Frontal cortex (tissue), 3 donors: ENCODE measurements at regions not wholly inside any gene's neighbourhood (a gene's known extent, or its start where the extent isn't known, plus 50 kb on each side); places are given as distances from the start of the nearest gene placed in this dataset.
"Not testable (repeated sequence)": the region's sequence is repeated elsewhere in the genome, so short reads cannot be mapped to it uniquely, and the experiment has no call there.

Source experiments
- DNase-seq, 2 donors: peaks; one replicate each; pipeline ENCODE4 v3.0.0; 2012; ENCODE audit warnings: low spot score in 2 of 2
- FAIRE-seq: peaks from 2 replicates; lab custom pipeline; 2012; peaks lifted over from hg19 to GRCh38; lab: Jason Lieb, UNC
- donor health status: control.
- donor health status: control.
- donor health status: control.

- no peak for DNase-seq
- no peak for FAIRE-seq
Measured at GRCh38 chr2:116304328-116304727, 1510.2 kb upstream of the DDX18 start.

GRCh38 chr2:116317111-116317510 lies 1497.4 kb upstream of the DDX18 start:
- FAIRE-seq (no peak), DNase-seq (no peak)

- not testable (repeated sequence) for FAIRE-seq
Measured at GRCh38 chr2:116318551-116318950, 1495.9 kb upstream of the DDX18 start.

GRCh38 chr2:116319001-116319400 lies 1495.5 kb upstream of the DDX18 start:
- no peak for DNase-seq
- FAIRE-seq = no peak

More at GRCh38 chr2:116318551-116318950, 1495.9 kb upstream of the DDX18 start:
- DNase-seq = not testable (repeated sequence)

GRCh38 chr2:116319935-116320334 lies 1494.6 kb upstream of the DDX18 start:
- DNase-seq (no peak), FAIRE-seq (no peak)

GRCh38 chr2:116329280-116329679 lies 1485.2 kb upstream of the DDX18 start:
- FAIRE-seq (no peak), DNase-seq (no peak)

GRCh38 chr2:116340690-116341089 lies 1473.8 kb upstream of the DDX18 start:
- DNase-seq (no peak), FAIRE-seq (no peak)

GRCh38 chr2:116366212-116366611 lies 1448.3 kb upstream of the DDX18 start:
- FAIRE-seq (no peak), DNase-seq (no peak)

GRCh38 chr2:116378786-116379185 lies 1435.7 kb upstream of the DDX18 start:
- DNase-seq = no peak
- FAIRE-seq = no peak

GRCh38 chr2:116411211-116411610 lies 1403.3 kb upstream of the DDX18 start:
- DNase-seq = no peak
- no peak for FAIRE-seq

- no peak for FAIRE-seq
Measured at GRCh38 chr2:116413659-116414058, 1400.8 kb upstream of the DDX18 start.

GRCh38 chr2:116416731-116417377 lies 1397.6 kb upstream of the DDX18 start:
- FAIRE-seq (no peak), DNase-seq (no peak)

More at GRCh38 chr2:116413659-116414058, 1400.8 kb upstream of the DDX18 start:
- DNase-seq = no peak

- DNase-seq (no peak), FAIRE-seq (no peak)
Measured at GRCh38 chr2:116435648-116436047, 1378.8 kb upstream of the DDX18 start.

GRCh38 chr2:116440104-116440653 lies 1374.3 kb upstream of the DDX18 start:
- FAIRE-seq (no peak), DNase-seq (no peak)

GRCh38 chr2:116442418-116442817 lies 1372.1 kb upstream of the DDX18 start:
- DNase-seq (no peak), FAIRE-seq (no peak)

GRCh38 chr2:116444256-116444872 lies 1370.1 kb upstream of the DDX18 start:
- DNase-seq = no peak
- no peak for FAIRE-seq

GRCh38 chr2:116450990-116451389 lies 1363.5 kb upstream of the DDX18 start:
- FAIRE-seq (no peak), DNase-seq (no peak)

GRCh38 chr2:116452651-116453050 lies 1361.8 kb upstream of the DDX18 start:
- FAIRE-seq (no peak), DNase-seq (no peak)

- FAIRE-seq = no peak
- DNase-seq = no peak
Measured at GRCh38 chr2:116456429-116456828, 1358.1 kb upstream of the DDX18 start.

- DNase-seq (no peak), FAIRE-seq (no peak)
Measured at GRCh38 chr2:116467243-116467642, 1347.2 kb upstream of the DDX18 start.

- FAIRE-seq (no peak), DNase-seq (no peak)
Measured at GRCh38 chr2:116477229-116477628, 1337.3 kb upstream of the DDX18 start.
